HG03354 (cell line): ENCODE measurements at regions not wholly inside any gene's neighbourhood (a gene's known extent, or its start where the extent isn't known, plus 50 kb on each side); places are given as distances from the start of the nearest gene placed in this dataset.

Experiments
- ATAC-seq: cut with Tn5 transposase; IDR thresholded peaks from one replicate; pipeline ENCODE4 v1.9.1; 2021; ENCODE audit warnings: mild to moderate bottlenecking; ENCODE audit not compliant: unreplicated experiment, poor library complexity, severe bottlenecking

DNA sequence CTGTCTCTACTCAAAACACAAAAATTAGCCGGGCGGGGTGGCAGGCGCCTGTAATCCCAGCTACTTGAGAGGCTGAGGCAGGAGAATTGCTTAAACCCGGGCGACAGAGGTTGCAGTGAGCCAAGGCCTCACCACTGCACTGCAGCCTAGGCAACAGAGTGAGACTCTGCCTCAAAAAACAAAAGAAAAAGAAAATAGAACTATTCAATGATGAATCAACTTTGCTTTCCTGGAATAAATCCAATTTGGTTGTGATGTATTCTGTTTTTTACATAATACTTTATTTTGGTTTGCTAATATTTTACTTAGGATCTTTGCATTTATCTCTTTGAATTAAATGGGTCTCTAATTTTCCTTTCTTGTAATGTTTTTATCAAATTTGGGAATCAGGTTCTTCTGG, 86.3 kb upstream of the MBOAT2 start:
- ATAC-seq: no peak

DNA sequence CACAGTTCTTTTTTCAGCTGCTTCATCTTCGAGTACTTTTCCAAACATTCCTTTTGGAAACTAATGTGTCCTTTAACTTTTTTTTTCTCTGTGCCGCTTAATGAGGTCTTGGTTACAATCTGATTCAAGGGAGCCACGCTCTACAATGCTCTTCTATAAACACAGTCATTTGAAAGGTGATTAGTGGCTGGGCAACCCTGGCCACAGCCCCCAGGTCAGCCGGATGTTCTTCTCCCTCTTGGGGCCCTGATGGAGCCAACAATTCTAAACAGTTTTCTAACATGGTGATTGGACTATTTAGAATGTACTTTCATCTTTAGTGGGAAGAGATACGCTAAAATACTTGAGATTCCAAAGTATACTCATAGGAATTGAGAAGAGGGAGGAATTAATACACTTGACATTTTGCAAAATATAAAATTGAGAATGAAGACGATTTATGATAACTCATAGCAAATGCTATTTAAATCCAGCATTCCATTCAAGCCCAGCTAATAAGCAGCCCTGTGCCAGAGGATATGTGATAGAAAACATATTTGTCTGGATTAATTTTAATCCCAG, 83.7 kb upstream of the MBOAT2 start:
- no peak for ATAC-seq

DNA sequence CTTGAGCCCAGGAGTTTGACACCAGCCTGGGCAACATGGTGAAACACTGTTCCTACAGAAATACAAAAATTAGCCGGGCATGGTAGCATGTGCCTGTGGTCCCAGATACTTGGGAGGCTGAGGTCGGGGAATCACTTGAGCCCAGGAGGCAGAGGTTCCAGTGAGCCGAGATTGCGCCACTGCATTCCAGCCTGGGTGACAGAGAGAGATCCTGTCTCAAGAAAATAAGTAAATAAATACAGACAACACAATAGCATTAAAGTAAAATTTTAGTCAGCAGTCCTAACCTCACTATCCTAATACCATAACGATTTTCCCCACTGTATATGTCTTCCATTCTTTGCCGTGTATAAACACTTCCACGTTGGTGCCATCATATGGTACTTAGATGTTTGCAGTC, 83.0 kb upstream of the MBOAT2 start:
- no peak for ATAC-seq

DNA sequence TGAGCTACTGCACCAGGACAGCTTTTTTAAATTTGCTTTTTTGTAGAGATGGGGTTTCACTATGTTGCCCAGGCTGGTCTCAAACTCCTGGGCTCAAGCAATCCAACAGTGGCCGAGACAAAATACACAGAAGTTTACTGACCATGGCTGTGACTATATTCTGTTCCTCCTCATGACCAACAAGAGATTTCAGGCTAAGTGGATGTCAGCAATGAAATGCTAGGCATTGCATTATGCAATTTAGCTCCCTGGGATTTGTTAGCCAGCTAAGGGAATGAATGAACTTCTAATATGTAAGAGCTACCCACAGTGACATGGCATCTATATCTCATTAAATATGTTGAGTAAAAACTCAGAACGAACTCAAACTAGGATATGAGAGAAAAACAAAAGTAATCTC, 81.9 kb upstream of the MBOAT2 start:
- ATAC-seq: no peak

DNA sequence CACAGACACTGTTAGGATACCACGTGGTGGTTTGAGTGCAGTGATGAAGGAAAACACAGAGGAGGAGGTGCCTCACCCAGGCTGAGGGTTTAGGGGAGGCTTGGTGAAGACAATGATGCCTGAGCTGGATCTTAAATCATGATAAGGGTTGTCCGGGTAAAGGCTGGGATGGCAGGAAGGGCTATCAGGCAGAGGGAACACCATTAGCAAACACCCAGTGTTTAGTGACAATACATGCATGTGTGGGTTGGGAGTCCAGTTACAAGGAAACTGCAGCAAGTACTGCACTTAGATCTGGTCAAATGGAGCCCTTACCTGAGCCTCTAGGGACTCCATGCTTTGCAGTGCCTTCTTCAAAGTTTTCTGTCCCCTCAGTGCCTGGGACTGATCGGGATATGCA, 79.8 kb upstream of the MBOAT2 start:
- ATAC-seq: no peak

DNA sequence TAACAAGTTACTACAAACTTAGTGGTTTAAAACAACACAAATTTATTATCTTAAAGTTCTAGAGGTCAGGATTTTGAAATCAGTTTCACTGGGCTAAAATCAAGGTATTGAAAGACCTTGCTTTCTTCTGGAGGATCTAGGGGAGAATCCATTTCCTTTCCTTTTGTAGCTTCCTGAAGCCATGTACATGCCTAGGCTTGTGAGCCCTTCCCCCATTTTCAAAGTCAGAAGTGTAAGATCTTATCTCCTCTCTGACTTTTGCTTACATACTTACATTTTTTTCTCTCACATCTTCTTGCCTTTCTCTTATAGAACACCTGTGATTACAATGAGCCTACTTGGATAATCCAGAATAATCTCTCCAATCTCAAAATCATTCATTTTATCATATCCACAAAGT, 78.7 kb upstream of the MBOAT2 start:
- no peak for ATAC-seq

DNA sequence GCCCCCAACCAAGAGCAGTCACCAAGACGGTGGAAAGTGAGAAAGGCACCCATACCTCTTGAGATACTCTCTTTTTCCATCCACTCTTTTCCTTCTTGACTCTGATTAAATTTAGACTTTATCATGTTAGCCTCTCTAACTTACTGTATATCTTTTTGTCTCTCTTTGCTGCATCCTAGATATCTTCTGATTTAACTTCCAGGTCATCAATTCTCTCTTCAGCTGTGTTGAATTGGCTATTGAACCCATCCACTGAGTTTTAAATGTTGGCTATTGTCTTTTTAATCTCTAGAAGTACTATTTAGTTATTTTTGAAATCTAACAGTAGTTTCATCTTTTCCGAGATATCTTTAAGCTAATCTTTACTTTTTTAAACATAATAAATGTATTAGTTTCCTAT, 78.3 kb upstream of the MBOAT2 start:
- ATAC-seq: no peak

DNA sequence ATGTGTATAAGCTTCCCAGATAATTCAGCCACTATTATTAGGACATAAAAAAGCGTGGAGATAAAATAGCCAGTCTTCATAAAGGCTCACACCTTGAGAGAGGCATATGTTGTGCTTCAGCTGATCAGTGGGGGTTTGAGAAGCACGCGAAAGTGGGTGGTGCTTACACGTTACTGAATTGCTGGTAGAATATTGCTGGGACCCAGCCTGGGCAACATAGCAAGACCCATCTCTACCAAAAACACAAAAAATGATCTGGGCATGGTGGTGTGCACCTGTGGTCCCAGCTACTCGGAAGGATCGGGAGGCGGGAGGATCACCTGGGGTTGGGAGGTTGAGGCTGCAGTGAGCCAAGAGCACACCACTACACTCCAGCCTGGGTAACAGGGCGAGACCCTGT, 74.9 kb upstream of the MBOAT2 start:
- ATAC-seq: no peak

DNA sequence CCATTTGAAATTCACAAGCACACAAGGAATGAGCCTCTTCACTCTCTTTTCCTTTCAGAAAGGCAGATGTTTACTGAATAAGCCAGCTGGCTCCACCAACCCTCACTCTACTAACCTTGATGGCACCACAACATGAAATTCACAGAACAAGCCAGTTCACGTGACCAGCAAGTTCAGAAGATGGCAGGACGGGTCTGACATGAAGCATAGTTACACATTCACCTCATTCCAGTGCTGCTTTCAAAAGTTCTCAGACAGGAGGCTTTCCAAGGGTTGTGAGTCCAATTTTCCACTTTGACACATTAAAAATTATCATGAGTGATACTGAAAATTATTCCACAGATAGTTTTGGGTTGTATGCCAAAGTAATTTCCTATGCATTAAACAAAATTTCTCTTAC, 74.2 kb upstream of the MBOAT2 start:
- no peak for ATAC-seq

DNA sequence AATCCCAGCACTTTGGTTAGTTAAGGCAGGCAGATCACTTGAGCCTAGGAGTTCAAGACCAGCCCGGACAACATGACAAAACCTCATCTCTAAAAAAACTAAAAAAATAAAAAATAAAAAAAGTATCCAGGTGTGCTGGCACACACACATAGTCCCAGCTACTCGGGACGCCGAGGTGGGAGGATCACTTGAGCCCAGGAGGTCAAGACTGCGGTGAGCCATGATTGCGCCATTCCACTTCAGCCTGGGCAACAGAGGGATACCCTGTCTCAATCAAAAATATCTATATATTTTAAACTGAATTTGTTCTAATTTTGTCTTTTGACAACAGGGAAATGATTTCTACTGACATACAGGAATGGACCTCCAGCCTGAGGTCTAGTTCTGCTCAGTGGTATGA, 73.3 kb upstream of the MBOAT2 start:
- no peak for ATAC-seq

DNA sequence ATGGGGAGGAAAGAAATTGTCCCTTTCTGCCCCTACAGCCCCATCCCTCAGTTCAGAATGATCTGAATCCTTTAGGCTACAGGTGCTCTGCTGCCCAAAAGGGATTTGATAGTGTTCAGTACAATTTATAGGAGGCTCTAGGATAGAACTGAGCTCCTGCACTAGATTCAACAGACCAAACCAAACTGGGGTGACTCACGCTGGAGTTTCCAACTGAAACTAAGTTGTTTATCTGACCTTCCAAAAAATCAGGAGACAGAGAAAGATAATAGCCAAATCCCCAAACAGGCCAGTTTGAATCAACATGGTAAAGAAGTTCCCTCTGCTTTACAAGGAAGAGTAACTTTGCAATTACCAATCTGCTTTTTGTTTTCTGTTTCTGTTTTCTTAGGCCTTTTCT, 72.7 kb upstream of the MBOAT2 start:
- no peak for ATAC-seq

DNA sequence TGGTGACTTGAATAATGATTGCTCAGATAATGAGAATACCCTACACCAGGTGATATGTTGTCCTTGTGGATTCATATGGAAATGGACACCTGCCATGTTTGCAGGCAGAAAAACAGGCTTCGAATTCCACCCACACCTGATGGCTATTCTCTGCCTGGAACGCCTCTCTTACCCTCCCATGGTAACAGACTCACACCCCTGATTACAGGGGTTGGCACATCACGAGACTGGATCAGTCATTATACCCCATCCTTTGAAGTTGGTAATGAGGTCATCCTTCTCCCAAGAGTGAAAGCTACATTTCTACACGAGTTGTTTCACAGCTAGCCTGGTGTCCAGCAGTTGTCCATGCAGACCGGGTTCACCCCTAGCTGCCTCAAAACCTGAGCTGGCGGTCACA, 71.4 kb upstream of the MBOAT2 start:
- no peak for ATAC-seq

DNA sequence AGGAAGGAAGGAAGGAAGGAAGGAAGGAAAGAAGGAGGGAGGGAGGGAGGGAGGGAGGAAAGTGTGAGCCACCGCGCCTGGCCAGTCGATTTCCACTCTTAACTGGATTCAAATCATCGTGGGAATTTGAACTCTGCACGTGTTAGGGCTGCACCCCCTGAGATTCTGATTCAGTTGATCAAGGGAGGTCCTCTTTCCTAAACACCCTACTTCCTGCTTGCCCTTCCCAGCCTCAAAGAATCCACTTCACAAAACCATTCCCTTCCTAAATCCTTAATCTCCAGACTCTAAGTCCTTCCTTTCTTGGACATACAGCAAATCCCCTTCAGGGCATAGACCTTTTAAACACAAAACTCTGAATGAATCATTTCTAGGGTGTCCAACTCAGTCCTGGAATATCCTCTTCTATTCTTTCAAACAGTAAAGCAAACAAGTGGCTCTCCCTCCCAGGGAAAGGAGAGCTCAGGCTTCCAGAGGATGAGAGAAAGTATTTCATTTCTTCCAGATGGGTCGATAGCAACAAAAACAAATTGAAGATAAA, 68.2 kb upstream of the MBOAT2 start:
- no peak for ATAC-seq

DNA sequence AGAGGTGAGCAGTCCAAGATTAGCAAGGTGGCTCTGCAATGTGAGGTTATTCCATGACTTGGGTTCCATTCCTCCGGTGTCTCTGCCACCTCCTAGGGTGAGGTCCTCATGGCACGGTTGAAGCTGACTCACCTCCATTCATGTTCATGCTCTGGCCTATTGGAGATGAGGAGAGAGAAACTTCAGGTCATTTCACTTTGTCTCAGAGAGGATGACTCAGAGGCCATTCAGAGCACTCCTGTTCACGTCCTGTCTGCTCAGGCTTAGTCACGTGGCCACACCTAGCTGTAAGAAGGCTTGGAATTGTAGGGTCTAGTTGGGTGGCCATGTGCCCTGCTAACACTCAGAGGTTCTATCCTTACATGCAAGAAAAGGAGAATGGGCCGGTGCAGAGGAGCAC, 67.5 kb upstream of the MBOAT2 start:
- ATAC-seq: no peak

DNA sequence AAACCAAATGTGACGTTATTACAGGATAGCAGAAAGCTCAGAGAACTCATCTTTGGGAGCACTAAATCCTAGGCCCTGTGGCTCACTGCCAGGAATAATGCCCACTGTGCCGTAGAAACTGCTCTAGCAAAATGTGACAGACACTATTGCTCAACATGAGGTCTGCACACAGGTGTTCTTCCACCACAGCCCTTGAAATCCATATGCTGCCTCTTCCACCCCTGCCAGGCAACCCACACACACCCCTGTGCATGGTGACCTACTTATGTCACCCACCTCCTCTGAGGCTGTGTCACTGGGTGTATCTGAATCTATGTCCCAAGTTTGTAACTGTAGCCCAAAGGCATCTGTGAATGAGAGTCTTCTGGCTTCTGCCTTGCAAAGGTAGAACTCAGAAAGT, 66.1 kb upstream of the MBOAT2 start:
- no peak for ATAC-seq

DNA sequence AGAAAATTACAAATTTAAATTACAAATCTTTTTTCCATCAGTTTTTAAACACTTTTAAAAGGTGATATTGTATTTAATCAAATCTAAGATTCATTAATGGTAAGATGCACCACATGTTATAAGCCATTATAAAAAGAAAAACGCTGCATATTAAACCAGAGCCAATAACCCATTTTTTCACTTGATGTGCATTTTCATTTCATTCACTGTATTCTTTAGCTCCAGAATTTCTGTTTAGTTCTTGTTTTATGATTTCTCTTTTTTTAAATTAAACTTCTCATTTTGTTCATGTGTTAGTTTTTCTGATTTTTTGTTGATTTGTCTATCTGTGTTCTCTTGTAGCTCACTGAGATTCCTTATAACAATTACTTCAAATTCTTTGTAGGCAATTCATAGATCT, 62.4 kb upstream of the MBOAT2 start:
- no peak for ATAC-seq

DNA sequence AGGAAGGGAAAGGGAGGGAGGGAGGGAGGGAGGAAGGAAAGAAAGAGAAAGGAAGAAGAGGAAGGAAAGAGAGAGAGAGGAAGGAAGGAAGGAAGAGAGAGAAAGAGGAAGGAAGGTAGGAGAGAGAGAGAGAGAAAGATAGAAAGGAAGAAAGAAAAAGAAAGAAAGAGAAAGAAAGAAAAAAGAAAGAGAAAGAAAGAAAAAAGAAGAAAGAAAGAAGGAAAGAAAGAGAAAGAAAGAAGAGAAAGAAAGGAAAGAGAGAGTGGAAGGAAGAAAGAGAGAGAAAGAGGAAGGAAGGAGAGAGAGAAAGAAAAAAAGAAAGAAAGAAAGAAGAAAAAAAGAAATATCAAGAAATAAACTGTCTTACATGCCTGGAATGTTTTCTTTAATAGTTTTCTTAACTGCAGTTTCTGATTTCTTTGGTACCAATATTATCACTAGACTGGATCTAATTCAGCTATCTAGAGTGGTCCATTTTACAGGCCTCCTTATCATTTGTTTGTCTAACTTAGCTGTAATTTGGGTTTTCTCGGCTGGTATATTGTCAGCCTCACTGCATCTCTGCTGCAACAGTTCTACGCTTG, 59.6 kb upstream of the MBOAT2 start:
- ATAC-seq: no peak

DNA sequence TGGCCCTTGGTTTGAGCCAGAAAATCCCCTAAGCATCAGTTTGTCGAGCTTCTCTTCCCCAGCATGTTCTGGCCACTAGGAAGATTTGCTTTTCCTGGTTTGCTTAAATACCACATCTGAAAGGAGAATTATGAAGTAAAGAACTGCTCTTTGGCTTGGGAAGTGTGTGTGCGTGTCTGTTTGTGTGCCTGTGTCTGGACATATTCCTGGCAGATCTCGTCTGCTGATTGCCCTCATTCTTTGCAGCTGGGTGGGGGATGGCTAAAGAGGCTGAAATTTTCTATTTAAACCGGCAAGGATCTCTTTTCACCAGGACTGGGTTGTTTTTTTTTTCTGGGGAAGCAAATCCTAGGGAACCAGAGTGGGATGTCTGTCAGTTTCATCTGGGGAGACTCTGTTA, 57.3 kb upstream of the MBOAT2 start:
- no peak for ATAC-seq

DNA sequence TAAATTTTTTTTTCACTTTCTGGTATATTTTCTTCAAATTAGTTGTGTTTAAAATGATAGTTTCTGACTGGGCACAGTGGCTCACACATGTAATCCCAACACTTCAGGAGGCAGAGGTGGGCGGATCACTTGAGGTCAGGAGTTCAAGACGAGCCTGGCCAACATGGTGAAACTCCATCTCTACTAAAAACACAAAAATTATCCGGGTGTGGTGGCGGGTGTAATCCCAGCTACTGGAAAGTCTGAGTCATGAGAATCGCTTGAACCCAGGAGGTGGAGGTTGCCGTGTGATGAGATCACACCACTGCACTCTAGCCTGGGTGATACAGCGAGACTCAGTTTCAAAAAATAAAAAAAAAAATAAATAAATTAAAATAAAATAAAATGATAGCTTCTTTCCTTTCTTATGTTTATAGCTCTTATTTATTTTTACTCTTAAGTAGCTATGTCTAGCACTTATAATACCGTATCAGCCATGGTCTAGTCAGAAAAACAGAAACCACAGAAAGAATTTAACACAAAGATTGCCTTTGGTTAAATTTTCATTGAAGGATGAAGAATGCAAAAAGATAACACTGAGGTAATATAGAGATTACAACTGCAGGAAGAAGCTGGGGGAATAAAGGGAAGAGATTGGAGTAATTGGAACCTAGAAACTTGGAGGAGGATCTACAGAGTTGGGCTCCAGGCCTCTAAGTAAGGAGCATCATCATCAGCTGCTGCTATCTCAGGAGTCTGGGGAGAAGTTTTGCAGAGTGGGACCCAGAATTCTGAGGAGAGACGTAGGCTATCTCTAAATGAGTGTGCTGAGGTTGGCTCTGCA, 54.7 kb upstream of the MBOAT2 start:
- no peak for ATAC-seq

DNA sequence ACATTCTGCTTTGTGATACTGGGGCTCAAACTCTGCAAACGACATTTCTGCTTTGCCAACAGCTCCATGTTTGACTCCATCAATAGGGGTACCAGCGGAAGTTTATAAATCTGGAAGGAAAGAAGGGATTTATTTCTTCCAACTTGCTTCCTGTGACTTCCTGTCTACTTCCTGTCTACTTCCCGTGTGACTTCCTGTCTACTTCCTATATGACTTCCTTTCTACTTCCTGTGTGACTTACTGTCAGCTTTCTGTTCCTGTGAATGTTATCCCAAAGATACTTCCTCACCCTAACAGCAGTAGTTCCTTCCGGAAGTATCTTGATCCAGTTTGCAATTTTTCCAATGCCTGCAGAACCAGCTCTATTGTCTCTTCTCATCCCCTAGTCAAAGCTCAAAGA, 52.0 kb upstream of the MBOAT2 start:
- ATAC-seq: no peak

DNA sequence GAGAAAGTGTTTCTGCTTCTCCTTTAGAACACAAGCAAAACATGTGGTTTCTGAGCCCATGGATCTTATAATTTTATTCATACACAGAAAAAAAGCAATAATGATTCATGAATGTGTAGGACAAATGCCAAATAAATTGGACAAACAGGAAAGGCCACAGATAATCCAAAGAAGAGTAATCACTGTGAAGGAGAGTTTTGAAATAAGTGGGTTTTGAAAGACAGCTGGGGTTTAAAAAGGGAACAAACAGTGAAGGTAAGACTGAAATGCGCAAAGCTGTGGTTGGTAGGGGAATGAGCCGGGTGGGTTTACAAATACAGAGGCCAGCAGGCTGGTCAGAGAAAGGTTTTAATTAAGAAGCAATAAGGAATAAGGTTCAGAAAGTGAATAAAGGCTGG, 50.0 kb upstream of the MBOAT2 start:
- no peak for ATAC-seq
